ENCODE measurements at regions not wholly inside any gene's neighbourhood (a gene's known extent, or its start where the extent isn't known, plus 50 kb on each side); places are given as distances from the start of the nearest gene placed in this dataset.

DNA sequence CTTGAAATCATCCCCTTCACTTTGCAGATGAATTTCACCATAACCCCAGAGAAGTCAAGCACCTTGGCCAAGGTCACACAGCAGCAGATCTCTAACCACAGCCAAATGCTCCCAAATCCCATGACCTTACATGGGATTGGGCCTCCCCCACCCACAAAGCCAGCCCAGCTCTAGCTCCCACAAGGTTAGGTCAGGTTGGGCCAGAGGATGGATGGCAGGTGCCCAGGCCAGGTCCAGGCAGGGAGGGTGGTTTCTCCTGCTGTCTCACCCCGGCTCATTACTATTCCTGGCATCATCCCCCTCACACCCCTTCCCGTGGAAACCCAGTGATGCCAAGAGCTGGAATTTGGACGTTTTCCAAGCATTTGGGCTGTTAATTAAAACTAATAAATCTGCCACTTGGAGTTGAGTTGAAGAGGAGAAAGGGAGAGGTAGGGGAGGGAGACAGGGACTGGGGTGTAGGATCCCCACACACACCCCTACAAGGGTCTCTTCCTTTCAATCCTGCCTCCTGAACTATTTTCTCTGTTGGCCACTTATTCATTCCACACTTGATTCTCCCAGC is 181.6 kb downstream of the TMEM132E start:
- Mint-ChIP-seq H3K4me3 (ENCODE audit: unreplicated experiment) (no peak overlapping the region), H3K9me3 (ENCODE audit: low read depth) (no peaks in the 10 kb centered on the region), H3K4me1 (ENCODE audit: low read depth) (peaks cover 6% of the 10 kb centered on the region), H3K27ac (ENCODE audit: unreplicated experiment) (no peak overlapping the region), H3K36me3 (ENCODE audit: low read depth) (no peaks in the 10 kb centered on the region), H3K27me3 (ENCODE audit: low read depth) (peaks cover 11% of the 10 kb centered on the region)
- TF ChIP-seq, protein P1, sequence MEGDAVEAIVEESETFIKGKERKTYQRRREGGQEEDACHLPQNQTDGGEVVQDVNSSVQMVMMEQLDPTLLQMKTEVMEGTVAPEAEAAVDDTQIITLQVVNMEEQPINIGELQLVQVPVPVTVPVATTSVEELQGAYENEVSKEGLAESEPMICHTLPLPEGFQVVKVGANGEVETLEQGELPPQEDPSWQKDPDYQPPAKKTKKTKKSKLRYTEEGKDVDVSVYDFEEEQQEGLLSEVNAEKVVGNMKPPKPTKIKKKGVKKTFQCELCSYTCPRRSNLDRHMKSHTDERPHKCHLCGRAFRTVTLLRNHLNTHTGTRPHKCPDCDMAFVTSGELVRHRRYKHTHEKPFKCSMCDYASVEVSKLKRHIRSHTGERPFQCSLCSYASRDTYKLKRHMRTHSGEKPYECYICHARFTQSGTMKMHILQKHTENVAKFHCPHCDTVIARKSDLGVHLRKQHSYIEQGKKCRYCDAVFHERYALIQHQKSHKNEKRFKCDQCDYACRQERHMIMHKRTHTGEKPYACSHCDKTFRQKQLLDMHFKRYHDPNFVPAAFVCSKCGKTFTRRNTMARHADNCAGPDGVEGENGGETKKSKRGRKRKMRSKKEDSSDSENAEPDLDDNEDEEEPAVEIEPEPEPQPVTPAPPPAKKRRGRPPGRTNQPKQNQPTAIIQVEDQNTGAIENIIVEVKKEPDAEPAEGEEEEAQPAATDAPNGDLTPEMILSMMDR (IDR thresholded peaks at IDR 0.05) = no peak
- DNase-seq (ENCODE audit: low spot score) = no peak

DNA sequence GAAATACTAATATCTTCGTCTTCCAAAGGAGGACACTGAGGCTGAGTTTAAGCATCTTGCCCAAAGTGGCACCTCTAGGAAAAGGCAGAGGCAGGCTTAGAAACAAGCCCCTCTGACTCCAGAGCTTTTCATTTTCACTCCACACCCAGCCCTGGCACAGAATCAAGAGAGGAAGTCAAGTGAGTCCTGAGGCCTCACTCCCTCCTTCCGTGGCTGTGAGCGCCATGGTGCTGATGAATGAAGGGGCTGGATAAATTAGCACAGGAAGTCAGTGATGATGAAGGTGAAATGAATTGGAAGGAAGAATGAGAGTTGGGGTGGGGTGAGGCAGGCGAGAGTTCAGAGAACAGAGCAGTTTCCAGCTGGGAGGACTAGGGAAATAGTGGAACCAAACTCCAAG is 179.3 kb downstream of the TMEM132E start:
- no peaks in the 10 kb centered on the region for H3K36me3 Mint-ChIP-seq (ENCODE audit: low read depth)
- TF ChIP-seq, protein P1 (IDR thresholded peaks at IDR 0.05) = no peak
- no peak overlapping the region for H3K4me3 Mint-ChIP-seq (ENCODE audit: unreplicated experiment)
- no peak overlapping the region for H3K27ac Mint-ChIP-seq (ENCODE audit: unreplicated experiment)
- H3K9me3 Mint-ChIP-seq (ENCODE audit: low read depth) = no peaks in the 10 kb centered on the region
- no peak for DNase-seq (ENCODE audit: low spot score)
- H3K4me1 Mint-ChIP-seq (ENCODE audit: low read depth) = peaks cover 7% of the 10 kb centered on the region
- peaks cover 14% of the 10 kb centered on the region for H3K27me3 Mint-ChIP-seq (ENCODE audit: low read depth)

DNA sequence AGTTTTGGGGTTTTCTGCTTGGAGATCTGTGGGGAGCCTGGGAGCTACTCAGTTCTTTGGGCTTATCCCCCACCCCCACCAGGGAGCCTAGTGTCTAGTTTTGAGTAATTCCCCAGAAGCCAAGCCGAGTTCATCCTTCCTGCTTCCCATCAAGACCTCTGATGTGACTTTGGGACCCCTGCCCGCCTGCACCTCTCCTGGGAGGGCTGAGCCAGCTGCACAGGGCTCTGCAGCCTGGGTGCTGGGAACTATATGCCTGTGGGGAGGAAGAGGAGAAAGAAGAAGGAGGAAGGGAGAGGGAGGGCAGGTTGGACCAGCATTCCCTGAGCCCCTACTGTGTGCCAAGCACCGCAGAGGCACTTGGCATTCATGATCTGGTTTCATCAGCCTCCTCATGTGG is 178.9 kb downstream of the TMEM132E start:
- Mint-ChIP-seq H3K4me3 (ENCODE audit: unreplicated experiment) (no peak overlapping the region), H3K27ac (ENCODE audit: unreplicated experiment) (no peak overlapping the region), H3K36me3 (ENCODE audit: low read depth) (no peaks in the 10 kb centered on the region), H3K4me1 (ENCODE audit: low read depth) (peaks cover 7% of the 10 kb centered on the region), H3K27me3 (ENCODE audit: low read depth) (peaks cover 13% of the 10 kb centered on the region), H3K9me3 (ENCODE audit: low read depth) (no peaks in the 10 kb centered on the region)
- TF ChIP-seq, protein P1 (IDR thresholded peaks at IDR 0.05) = no peak
- DNase-seq (ENCODE audit: low spot score) = no peak

DNA sequence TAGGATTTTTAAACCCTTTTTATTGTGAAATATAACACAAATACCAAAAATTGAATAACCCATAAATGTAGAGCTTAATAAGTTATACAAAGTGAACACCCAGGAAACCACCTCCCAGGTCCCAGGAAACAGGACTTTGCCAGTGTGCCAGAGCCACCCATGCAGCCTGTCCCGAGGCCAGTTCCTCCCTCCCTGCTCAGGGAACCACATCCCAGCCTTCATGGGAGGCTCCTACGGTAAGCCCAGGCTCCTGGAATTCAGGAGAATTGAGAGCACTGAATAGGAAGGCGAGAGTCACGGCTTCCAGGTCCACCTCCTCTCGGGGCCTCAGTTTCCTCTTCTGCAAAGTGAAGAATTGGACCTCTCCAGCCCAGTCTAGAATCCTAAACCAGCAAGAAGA is 178.2 kb downstream of the TMEM132E start:
- H3K27me3 Mint-ChIP-seq (ENCODE audit: low read depth) = peaks cover 14% of the 10 kb centered on the region
- peaks cover 7% of the 10 kb centered on the region for H3K4me1 Mint-ChIP-seq (ENCODE audit: low read depth)
- TF ChIP-seq, protein P1 (IDR thresholded peaks at IDR 0.05) = no peak
- no peaks in the 10 kb centered on the region for H3K9me3 Mint-ChIP-seq (ENCODE audit: low read depth)
- H3K36me3 Mint-ChIP-seq (ENCODE audit: low read depth) = no peaks in the 10 kb centered on the region
- no peak overlapping the region for H3K4me3 Mint-ChIP-seq (ENCODE audit: unreplicated experiment)
- no peak overlapping the region for H3K27ac Mint-ChIP-seq (ENCODE audit: unreplicated experiment)
- no peak for DNase-seq (ENCODE audit: low spot score)

DNA sequence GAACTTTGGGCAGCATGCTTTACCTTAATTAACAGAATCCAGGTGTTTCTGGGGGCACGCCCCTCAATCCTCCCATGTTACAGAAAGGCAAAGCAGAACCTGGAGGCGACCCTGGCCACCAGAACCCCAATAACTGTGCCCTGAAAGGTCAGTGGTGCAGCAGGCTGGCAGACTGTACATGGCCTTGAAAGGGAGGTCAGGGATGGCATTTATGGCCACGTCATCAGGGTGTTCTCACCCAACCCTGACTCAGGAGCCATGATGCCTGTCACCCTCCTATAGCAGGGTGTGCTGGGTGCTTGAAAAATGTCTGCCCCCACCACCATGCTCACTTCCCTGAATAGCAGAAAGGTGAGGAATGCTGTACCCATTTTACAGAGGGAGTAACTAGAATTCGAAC is 177.7 kb downstream of the TMEM132E start:
- no peak overlapping the region for H3K27ac Mint-ChIP-seq (ENCODE audit: unreplicated experiment)
- TF ChIP-seq, protein P1 (IDR thresholded peaks at IDR 0.05) = no peak
- no peaks in the 10 kb centered on the region for H3K9me3 Mint-ChIP-seq (ENCODE audit: low read depth)
- no peak for DNase-seq (ENCODE audit: low spot score)
- no peaks in the 10 kb centered on the region for H3K36me3 Mint-ChIP-seq (ENCODE audit: low read depth)
- peaks cover 16% of the 10 kb centered on the region for H3K27me3 Mint-ChIP-seq (ENCODE audit: low read depth)
- no peak overlapping the region for H3K4me3 Mint-ChIP-seq (ENCODE audit: unreplicated experiment)
- peaks cover 7% of the 10 kb centered on the region for H3K4me1 Mint-ChIP-seq (ENCODE audit: low read depth)
